ENCODE measurements at regions not wholly inside any gene's neighbourhood (a gene's known extent, or its start where the extent isn't known, plus 50 kb on each side); places are given as distances from the start of the nearest gene placed in this dataset.

GRCh38 chr15:66647358-66647757, 54.7 kb upstream of the SMAD6 start:
- no peaks in the 10 kb centered on the region for H3K36me3 Mint-ChIP-seq (ENCODE audit: low read depth, unreplicated experiment)
- H3K4me3 Mint-ChIP-seq (ENCODE audit: unreplicated experiment), result no peak overlapping the region
- H3K9me3 Mint-ChIP-seq (ENCODE audit: unreplicated experiment), result no peaks in the 10 kb centered on the region
- H3K27me3 Mint-ChIP-seq (ENCODE audit: unreplicated experiment), result peaks cover 3% of the 10 kb centered on the region
- no peak overlapping the region for H3K27ac Mint-ChIP-seq (ENCODE audit: unreplicated experiment)
- no peak for TF ChIP-seq CTCF (IDR thresholded peaks at IDR 0.05; ENCODE audit: unreplicated experiment)
- H3K4me1 Mint-ChIP-seq (ENCODE audit: unreplicated experiment), result peaks cover 41% of the 10 kb centered on the region
- no peak for DNase-seq (ENCODE audit: low spot score)

- no peak for DNase-seq (ENCODE audit: low spot score)
- Mint-ChIP-seq H3K27me3 (ENCODE audit: unreplicated experiment) (peaks cover 6% of the 10 kb centered on the region), H3K27ac (ENCODE audit: unreplicated experiment) (no peak overlapping the region), H3K4me1 (ENCODE audit: unreplicated experiment) (peaks cover 37% of the 10 kb centered on the region), H3K9me3 (ENCODE audit: unreplicated experiment) (no peaks in the 10 kb centered on the region), H3K36me3 (ENCODE audit: low read depth, unreplicated experiment) (no peaks in the 10 kb centered on the region), H3K4me3 (ENCODE audit: unreplicated experiment) (no peak overlapping the region)
- no peak for TF ChIP-seq CTCF (IDR thresholded peaks at IDR 0.05; ENCODE audit: unreplicated experiment)
Measured at GRCh38 chr15:66648588-66648987, 53.4 kb upstream of the SMAD6 start.

GRCh38 chr15:66649235-66649984, 52.6 kb upstream of the SMAD6 start:
- Mint-ChIP-seq H3K27me3 (ENCODE audit: unreplicated experiment) (peaks cover 9% of the 10 kb centered on the region), H3K36me3 (ENCODE audit: low read depth, unreplicated experiment) (no peaks in the 10 kb centered on the region), H3K27ac (ENCODE audit: unreplicated experiment) (no peak overlapping the region), H3K4me3 (ENCODE audit: unreplicated experiment) (no peak overlapping the region), H3K9me3 (ENCODE audit: unreplicated experiment) (no peaks in the 10 kb centered on the region), H3K4me1 (ENCODE audit: unreplicated experiment) (peaks cover 30% of the 10 kb centered on the region)
- no peak for TF ChIP-seq CTCF (IDR thresholded peaks at IDR 0.05; ENCODE audit: unreplicated experiment)
- DNase-seq (ENCODE audit: low spot score), result no peak

- no peak for TF ChIP-seq CTCF (IDR thresholded peaks at IDR 0.05; ENCODE audit: unreplicated experiment)
- DNase-seq (ENCODE audit: low spot score), result no peak
- Mint-ChIP-seq H3K4me3 (ENCODE audit: unreplicated experiment) (no peak overlapping the region), H3K27ac (ENCODE audit: unreplicated experiment) (no peak overlapping the region), H3K4me1 (ENCODE audit: unreplicated experiment) (peaks cover 25% of the 10 kb centered on the region), H3K9me3 (ENCODE audit: unreplicated experiment) (no peaks in the 10 kb centered on the region), H3K36me3 (ENCODE audit: low read depth, unreplicated experiment) (no peaks in the 10 kb centered on the region), H3K27me3 (ENCODE audit: unreplicated experiment) (peaks cover 11% of the 10 kb centered on the region)
Measured at GRCh38 chr15:66650433-66650832, 51.6 kb upstream of the SMAD6 start.

GRCh38 chr15:66651198-66651597, 50.8 kb upstream of the SMAD6 start:
- no peak for DNase-seq (ENCODE audit: low spot score)
- Mint-ChIP-seq H3K36me3 (ENCODE audit: low read depth, unreplicated experiment) (no peaks in the 10 kb centered on the region), H3K4me1 (ENCODE audit: unreplicated experiment) (peaks cover 26% of the 10 kb centered on the region), H3K27ac (ENCODE audit: unreplicated experiment) (no peak overlapping the region), H3K9me3 (ENCODE audit: unreplicated experiment) (no peaks in the 10 kb centered on the region), H3K27me3 (ENCODE audit: unreplicated experiment) (peaks cover 11% of the 10 kb centered on the region), H3K4me3 (ENCODE audit: unreplicated experiment) (no peak overlapping the region)
- no peak for TF ChIP-seq CTCF (IDR thresholded peaks at IDR 0.05; ENCODE audit: unreplicated experiment)
